Activated T-helper 2 cell treated with anti-CD3 and anti-CD28 coated beads, Interferon-gamma antibody, Interleukin-2, Interleukin-4, amounts not matched to agents 10 μg/mL and 5 μg/mL and 100 μg/mL, durations not matched to agents 14 hours and 24 hours and 36 hours (primary cell): ENCODE measurements at regions not wholly inside any gene's neighbourhood (a gene's known extent, or its start where the extent isn't known, plus 50 kb on each side); places are given as distances from the start of the nearest gene placed in this dataset.

Experiments used
- DNase-seq: peaks from one replicate; pipeline ENCODE4 v3.0.0; 2021; ENCODE audit warnings: low spot score
- H3K27ac Mint-ChIP-seq: one replicate; pipeline ENCODE4 v1.8.0; 2021; ENCODE audit warnings: mixed read lengths
- H3K27me3 Mint-ChIP-seq: one replicate; pipeline ENCODE4 v1.8.0; 2021; ENCODE audit warnings: low read depth, mixed read lengths
- H3K36me3 Mint-ChIP-seq: one replicate; pipeline ENCODE4 v1.8.0; 2021; ENCODE audit warnings: low read depth, mixed read lengths
- H3K4me1 Mint-ChIP-seq: one replicate; pipeline ENCODE4 v1.8.0; 2021; ENCODE audit warnings: low read depth, mixed read lengths
- H3K4me3 Mint-ChIP-seq: one replicate; pipeline ENCODE4 v1.8.0; 2021; ENCODE audit warnings: low read depth, mild to moderate bottlenecking, moderate library complexity, mixed read lengths
- H3K9me3 Mint-ChIP-seq: one replicate; pipeline ENCODE4 v1.8.0; 2021; ENCODE audit warnings: mixed read lengths
- intact Hi-C: fragments of 100-400 bp; cut with micrococcal nuclease; formaldehyde crosslinking; loops from one replicate; pipeline ENCODE4 v1.15.1; 2023

DNA sequence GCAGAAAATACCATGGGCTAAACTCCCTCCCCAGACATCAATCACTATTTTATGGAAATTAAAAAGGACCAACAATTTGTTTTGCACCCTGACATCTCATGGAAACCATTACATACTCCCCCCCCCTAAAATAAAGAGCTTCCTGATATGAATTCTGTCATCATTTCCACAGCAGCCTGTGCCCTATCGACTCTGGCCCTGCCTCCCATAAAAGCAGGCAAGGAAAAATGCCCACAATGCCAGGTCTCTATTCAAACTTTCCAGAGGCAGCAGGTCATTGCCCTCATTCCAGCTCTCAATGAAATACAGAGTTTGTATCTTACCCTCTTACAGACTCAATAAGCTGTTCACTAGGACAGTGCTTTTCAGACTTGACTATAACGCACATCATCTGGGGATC lies 254.4 kb upstream of the TANK start:
- peaks cover 3% of the 10 kb centered on the region for H3K27me3 Mint-ChIP-seq
- no peaks in the 10 kb centered on the region for H3K36me3 Mint-ChIP-seq
- intact Hi-C loops, result no loop called here
- no peak for DNase-seq
- H3K27ac Mint-ChIP-seq, result no peak overlapping the region
- H3K9me3 Mint-ChIP-seq, result no peaks in the 10 kb centered on the region
- peaks cover 1% of the 10 kb centered on the region for H3K4me1 Mint-ChIP-seq
- no peak overlapping the region for H3K4me3 Mint-ChIP-seq

DNA sequence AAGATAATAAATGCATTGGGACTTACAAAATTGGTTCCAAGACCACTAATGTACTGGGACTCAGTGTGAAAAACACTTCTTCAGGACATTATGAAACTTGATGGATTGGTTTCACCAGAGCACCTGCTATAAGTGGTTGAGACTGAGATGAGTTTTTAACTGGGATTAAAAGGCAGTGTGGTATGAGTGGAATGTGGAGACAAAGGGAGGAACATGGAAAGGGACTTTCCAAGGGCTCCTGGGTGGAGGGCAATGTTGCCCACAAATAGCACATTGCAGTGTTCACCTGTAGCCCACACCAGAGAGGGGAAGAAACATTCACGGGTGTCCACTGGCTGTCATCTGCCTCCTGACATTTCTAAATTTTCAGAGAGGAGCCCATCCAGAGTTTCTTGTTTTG lies 253.3 kb upstream of the TANK start:
- no peaks in the 10 kb centered on the region for H3K36me3 Mint-ChIP-seq
- H3K27ac Mint-ChIP-seq, result no peak overlapping the region
- DNase-seq, result no peak
- intact Hi-C loops, result no loop called here
- peaks cover 3% of the 10 kb centered on the region for H3K27me3 Mint-ChIP-seq
- H3K4me3 Mint-ChIP-seq, result no peak overlapping the region
- H3K9me3 Mint-ChIP-seq, result no peaks in the 10 kb centered on the region
- peaks cover 1% of the 10 kb centered on the region for H3K4me1 Mint-ChIP-seq

DNA sequence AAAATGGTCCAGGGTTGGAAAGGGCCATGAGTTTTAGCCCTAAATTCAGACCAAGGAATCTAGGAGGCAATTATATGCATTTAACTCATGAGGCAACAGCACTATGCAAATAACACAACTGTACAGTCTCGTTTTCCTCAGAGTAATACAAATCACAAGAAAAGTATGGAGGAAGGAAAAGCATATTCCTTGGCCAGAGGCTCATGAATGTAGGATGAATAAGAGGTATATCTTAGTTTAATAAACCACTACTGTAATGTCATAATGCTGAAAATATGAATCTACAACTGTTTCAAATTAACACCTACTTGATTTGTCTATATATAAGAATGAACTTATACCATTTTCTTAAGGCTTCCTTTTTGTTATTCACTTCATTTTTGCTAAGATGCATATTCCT lies 252.5 kb upstream of the TANK start:
- intact Hi-C loops, result no loop called here
- Mint-ChIP-seq H3K27me3 (peaks cover 3% of the 10 kb centered on the region), H3K9me3 (no peaks in the 10 kb centered on the region), H3K36me3 (no peaks in the 10 kb centered on the region), H3K27ac (no peak overlapping the region), H3K4me3 (no peak overlapping the region), H3K4me1 (peaks cover 1% of the 10 kb centered on the region)
- DNase-seq, result no peak

DNA sequence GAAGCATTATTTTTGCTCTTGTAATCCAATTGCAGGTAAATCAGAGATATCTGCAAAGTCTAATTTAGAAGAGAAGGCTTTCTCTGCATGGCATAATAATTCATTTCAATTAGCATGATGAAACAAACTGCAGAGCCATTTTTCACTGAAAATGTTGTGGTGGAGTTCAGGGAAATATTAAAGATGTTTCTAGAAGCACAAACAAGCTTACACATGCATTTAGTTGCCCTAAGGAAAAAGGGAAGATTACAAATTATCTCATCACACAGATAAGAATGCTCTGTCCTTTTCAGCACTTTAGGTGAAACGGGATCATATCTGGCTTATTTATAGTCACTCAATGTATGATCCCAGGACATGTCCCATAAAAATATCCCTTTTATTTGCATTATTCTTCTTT lies 252.1 kb upstream of the TANK start:
- Mint-ChIP-seq H3K4me1 (no peaks in the 10 kb centered on the region), H3K27ac (no peak overlapping the region), H3K27me3 (peaks cover 3% of the 10 kb centered on the region), H3K9me3 (no peaks in the 10 kb centered on the region), H3K36me3 (no peaks in the 10 kb centered on the region), H3K4me3 (no peak overlapping the region)
- DNase-seq, result no peak
- intact Hi-C loops, result no loop called here

DNA sequence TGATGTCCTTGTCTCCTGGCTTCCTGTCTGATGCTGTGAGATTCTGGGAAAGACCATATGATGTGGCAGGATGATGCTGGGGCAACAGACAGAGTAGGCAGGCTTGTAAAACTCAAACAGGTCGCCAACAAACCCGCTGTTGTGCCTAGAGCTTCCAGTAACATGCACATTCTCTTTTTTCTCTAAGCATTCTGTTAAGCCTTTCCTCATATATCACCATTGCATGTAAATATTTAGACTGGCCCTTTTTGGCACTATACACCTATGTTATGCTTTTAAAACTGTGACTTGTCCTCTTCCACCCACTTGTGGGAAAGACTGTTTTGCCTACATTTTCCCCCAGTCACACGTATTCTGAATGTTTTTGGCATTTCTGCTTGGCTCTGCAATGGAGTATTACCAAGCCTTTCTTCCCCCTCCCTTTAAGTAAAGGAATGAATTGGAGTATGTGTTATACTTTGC lies 250.4 kb upstream of the TANK start:
- no peaks in the 10 kb centered on the region for H3K4me1 Mint-ChIP-seq
- no peak for DNase-seq
- intact Hi-C loops, result loop anchor here (10.0 kb wide), 1 partner anchor 655 kb away; no protein-coding TSS in a partner anchor
- no peak overlapping the region for H3K27ac Mint-ChIP-seq
- H3K36me3 Mint-ChIP-seq, result no peaks in the 10 kb centered on the region
- H3K4me3 Mint-ChIP-seq, result no peak overlapping the region
- H3K27me3 Mint-ChIP-seq, result peaks cover 6% of the 10 kb centered on the region
- no peaks in the 10 kb centered on the region for H3K9me3 Mint-ChIP-seq

DNA sequence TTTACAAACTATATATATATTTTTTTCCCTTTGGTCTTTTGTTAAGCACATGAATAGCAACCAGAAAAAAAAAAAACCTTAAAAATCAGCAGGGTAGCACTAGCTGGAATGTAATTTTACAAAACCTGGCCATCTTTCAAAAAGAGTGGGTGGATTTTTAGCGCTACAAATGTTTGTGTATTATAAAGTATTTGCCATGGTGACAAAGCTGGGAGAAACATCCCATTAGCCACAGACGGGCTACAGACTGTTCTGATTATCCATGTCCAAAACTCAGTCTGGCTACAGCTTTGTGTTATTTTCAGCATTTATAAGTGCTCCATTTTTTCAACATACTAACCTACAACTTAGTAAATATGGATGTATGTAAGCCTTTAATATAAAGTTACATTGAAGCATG lies 249.5 kb upstream of the TANK start:
- no peaks in the 10 kb centered on the region for H3K36me3 Mint-ChIP-seq
- H3K9me3 Mint-ChIP-seq, result no peaks in the 10 kb centered on the region
- H3K4me1 Mint-ChIP-seq, result no peaks in the 10 kb centered on the region
- intact Hi-C loops, result loop anchor here (10.0 kb wide), 1 partner anchor 656 kb away; no protein-coding TSS in a partner anchor
- H3K27me3 Mint-ChIP-seq, result peaks cover 6% of the 10 kb centered on the region
- DNase-seq, result no peak
- H3K4me3 Mint-ChIP-seq, result no peak overlapping the region
- no peak overlapping the region for H3K27ac Mint-ChIP-seq

DNA sequence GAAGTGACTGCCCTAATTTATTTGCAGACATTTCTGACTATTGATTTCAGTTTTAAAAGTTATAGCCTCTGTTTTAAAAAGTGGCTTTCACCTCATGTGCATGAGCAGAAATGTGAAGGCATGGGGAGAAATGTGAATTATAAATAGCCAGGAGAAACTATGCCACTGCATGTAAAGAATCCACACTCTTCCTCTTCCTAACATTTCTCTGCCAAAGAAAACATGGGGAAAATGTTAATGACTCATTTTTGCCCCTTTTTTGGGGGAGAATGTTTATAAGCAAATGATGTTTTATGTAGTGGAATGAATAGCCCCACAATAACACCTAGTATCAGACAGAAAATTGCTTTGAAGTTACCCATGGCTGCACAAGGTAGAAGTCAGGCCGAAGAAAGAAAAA lies 249.0 kb upstream of the TANK start:
- no peak overlapping the region for H3K27ac Mint-ChIP-seq
- DNase-seq, result no peak
- no peaks in the 10 kb centered on the region for H3K36me3 Mint-ChIP-seq
- no peaks in the 10 kb centered on the region for H3K9me3 Mint-ChIP-seq
- H3K27me3 Mint-ChIP-seq, result peaks cover 6% of the 10 kb centered on the region
- intact Hi-C loops, result loop anchor here (10.0 kb wide), 1 partner anchor 656 kb away; no protein-coding TSS in a partner anchor
- no peaks in the 10 kb centered on the region for H3K4me1 Mint-ChIP-seq
- H3K4me3 Mint-ChIP-seq, result no peak overlapping the region

DNA sequence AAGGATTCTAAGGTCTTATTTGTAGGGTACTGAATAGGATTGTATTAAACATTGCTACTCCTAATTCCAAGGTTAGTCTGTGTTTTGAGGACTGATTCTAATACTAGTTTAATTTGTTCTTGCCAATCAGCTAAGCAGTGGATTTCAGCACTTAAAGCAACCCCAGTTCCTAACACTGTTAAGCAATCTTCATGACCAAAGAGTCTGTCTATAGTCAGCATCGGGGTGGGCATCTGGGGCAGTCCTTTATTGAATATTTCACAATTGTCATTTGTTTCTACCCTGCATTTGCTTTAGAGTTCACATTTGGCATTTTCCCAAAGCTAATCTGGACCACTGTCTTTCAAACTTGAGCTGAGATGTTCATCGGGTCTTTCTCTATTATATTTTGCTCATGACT lies 248.0 kb upstream of the TANK start:
- no peak overlapping the region for H3K27ac Mint-ChIP-seq
- peaks cover 6% of the 10 kb centered on the region for H3K27me3 Mint-ChIP-seq
- DNase-seq, result no peak
- H3K9me3 Mint-ChIP-seq, result no peaks in the 10 kb centered on the region
- H3K36me3 Mint-ChIP-seq, result no peaks in the 10 kb centered on the region
- H3K4me1 Mint-ChIP-seq, result no peaks in the 10 kb centered on the region
- no peak overlapping the region for H3K4me3 Mint-ChIP-seq
- intact Hi-C loops, result loop anchor here (10.0 kb wide), 1 partner anchor 657 kb away; no protein-coding TSS in a partner anchor

DNA sequence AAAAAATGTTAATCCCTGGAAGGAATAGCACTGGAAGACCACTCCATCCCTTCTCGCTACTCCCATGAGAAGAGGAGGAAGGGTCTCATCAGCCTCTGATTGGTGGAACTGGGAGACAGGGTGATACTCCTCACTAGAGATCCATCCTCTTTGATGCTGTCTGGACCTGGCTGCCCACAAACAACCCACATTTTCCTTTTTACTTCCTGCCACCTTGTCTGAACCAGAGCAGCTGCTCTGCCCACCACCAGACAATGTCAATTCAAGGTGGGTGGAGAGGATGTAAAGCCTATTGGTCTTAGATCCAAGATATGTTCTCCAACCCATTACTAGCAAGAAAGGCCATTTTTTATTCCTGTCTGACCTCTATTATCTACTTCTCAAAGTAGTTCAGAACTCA lies 246.9 kb upstream of the TANK start:
- no peaks in the 10 kb centered on the region for H3K4me1 Mint-ChIP-seq
- DNase-seq, result no peak
- H3K27me3 Mint-ChIP-seq, result peaks cover 7% of the 10 kb centered on the region
- intact Hi-C loops, result loop anchor here (10.0 kb wide), 1 partner anchor 659 kb away; no protein-coding TSS in a partner anchor
- no peaks in the 10 kb centered on the region for H3K36me3 Mint-ChIP-seq
- no peak overlapping the region for H3K4me3 Mint-ChIP-seq
- H3K27ac Mint-ChIP-seq, result no peak overlapping the region
- no peaks in the 10 kb centered on the region for H3K9me3 Mint-ChIP-seq

DNA sequence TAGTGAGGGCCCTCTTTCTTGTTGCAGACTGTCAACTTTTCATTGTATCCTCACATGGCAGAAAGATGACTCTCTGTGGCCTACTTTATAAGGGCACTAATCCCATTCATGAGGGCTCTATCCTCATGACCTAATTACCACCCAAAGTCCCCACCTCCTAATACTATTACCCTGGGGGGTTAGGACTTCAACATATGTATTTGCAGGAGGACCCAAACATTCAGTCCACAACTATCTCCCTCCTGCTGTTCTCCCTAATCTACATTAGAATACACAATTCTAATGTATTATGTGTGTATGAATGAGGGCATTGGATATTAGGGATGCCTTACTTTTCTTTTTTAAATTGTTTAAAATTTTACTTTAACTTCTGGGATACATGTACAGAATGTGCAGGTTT lies 246.0 kb upstream of the TANK start:
- H3K4me3 Mint-ChIP-seq, result no peak overlapping the region
- no peaks in the 10 kb centered on the region for H3K4me1 Mint-ChIP-seq
- no peaks in the 10 kb centered on the region for H3K36me3 Mint-ChIP-seq
- peaks cover 7% of the 10 kb centered on the region for H3K27me3 Mint-ChIP-seq
- no peak overlapping the region for H3K27ac Mint-ChIP-seq
- no peak for DNase-seq
- intact Hi-C loops, result loop anchor here (10.0 kb wide), 1 partner anchor 659 kb away; no protein-coding TSS in a partner anchor
- H3K9me3 Mint-ChIP-seq, result no peaks in the 10 kb centered on the region

DNA sequence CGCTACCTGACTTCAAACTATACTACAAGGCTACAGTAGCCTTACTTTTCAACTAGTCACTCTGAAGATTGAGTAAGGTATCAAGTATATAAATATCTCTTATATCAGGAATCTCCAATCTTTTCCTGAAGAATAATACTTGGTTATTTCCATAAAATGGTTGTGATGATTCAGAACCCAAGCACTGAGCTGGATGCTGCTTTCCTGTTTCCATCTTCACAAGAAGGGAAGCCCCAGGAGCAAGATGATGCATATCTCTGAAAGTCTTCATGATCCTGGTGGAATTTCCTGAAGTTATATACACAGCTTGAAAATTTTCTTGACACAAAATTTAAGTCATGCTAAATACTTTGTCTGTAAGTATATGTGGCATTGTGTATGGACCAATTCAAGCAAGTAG lies 243.9 kb upstream of the TANK start:
- intact Hi-C loops, result loop anchor here (10.0 kb wide), 1 partner anchor 661 kb away; no protein-coding TSS in a partner anchor
- Mint-ChIP-seq H3K27ac (no peak overlapping the region), H3K27me3 (peaks cover 7% of the 10 kb centered on the region), H3K4me1 (no peaks in the 10 kb centered on the region), H3K9me3 (no peaks in the 10 kb centered on the region), H3K4me3 (no peak overlapping the region), H3K36me3 (no peaks in the 10 kb centered on the region)
- no peak for DNase-seq

DNA sequence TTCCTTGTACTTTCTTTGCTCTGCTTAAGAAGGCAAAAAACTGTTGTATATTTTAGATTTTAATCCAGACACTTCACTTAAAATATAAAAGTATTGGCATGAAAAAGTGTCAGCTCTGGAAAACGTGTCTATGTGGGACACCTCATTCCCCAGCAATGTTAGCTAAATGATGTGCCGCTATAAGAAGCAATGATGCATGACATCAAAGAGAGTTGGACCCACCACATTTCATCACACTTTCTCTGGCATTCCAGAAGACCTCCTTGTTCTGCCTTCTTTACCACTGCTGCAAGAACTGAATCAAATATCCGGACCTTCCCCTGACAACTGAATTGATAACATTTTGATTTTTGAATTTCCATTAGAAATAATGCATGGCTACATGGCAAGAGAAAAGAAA lies 242.4 kb upstream of the TANK start:
- Mint-ChIP-seq H3K36me3 (no peaks in the 10 kb centered on the region), H3K4me3 (no peak overlapping the region), H3K27ac (no peak overlapping the region), H3K27me3 (peaks cover 7% of the 10 kb centered on the region), H3K9me3 (no peaks in the 10 kb centered on the region), H3K4me1 (no peaks in the 10 kb centered on the region)
- DNase-seq, result no peak
- intact Hi-C loops, result loop anchor here (10.0 kb wide), 1 partner anchor 663 kb away; no protein-coding TSS in a partner anchor

DNA sequence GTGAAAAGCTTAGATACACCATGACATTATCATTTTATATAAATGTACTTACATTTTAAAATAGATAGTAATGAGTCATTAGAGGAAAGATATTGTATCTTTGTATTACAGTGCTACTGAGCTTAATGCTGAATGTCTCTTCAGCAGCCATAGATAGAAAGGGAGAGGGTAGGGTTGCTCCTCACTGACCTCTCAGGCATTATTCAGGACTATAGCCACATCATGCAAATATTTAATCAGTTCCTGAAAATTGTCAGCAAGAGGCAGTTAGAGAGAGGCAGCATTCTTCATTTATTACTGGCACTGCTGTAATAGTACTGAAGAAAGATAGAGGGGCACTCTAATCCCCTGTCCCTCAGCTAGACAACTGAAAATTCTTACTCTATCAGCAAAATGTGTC lies 242.0 kb upstream of the TANK start:
- no peak overlapping the region for H3K27ac Mint-ChIP-seq
- no peaks in the 10 kb centered on the region for H3K4me1 Mint-ChIP-seq
- no peaks in the 10 kb centered on the region for H3K9me3 Mint-ChIP-seq

More for the DNA sequence above, 242.0 kb upstream of the TANK start:
- Mint-ChIP-seq H3K36me3 (no peaks in the 10 kb centered on the region), H3K27me3 (peaks cover 7% of the 10 kb centered on the region), H3K4me3 (no peak overlapping the region)
- intact Hi-C loops, result loop anchor here (10.0 kb wide), 1 partner anchor 663 kb away; no protein-coding TSS in a partner anchor
- no peak for DNase-seq
